T-helper 1 cell (primary cell): ENCODE measurements at regions not wholly inside any gene's neighbourhood (a gene's known extent, or its start where the extent isn't known, plus 50 kb on each side); places are given as distances from the start of the nearest gene placed in this dataset.
"Not testable (repeated sequence)": the region's sequence is repeated elsewhere in the genome, so short reads cannot be mapped to it uniquely, and the experiment has no call there.

Experiments
- DNase-seq, 5 donors: peaks; one replicate each; pipeline ENCODE4 v3.0.0-alpha.2; 2012 to 2020

- DNase-seq, result no peak
These were observed 186.6 kb downstream of the C1D start for GRCh38 chr2:67876176-67876575.

DNA sequence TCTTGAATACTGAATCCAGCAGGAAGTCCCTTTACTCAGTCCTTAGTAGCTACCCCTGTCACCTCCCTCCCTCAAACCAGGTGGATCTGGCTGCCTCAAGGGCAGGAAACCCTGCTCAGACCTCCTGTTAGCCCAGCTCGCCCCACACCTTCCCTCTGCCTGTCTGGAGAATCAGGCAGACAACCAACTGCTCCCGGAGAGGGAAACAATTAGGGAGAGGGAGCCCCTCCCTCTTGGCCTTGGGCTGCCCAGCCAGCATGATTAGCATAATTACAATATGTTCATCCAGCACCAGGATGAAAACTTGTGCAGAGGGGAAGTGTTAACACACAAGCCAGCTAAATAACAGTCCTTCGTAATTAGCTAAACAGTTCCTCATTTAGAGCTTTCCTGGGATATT, 185.5 kb downstream of the C1D start:
- DNase-seq, result no peak

DNA sequence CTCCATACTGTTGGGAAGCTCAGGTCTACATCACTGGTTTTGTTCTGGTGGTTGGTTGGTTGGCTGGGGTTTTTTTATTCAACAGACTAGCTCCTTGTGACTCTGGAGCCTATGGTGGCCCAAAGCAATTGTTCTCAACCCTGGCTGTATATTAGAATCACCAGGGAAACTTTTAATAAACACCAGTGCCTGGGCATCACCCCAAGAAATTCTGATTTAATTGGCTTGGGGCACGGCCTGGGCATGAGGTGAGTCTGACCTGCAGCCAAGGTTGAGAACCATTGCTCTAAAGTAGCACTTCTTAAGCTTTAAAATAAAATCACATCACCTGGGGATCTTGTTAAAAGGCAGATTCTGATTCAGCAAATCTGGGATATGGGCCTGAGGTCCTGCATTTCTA, 184.1 kb downstream of the C1D start:
- no peak for DNase-seq

DNA sequence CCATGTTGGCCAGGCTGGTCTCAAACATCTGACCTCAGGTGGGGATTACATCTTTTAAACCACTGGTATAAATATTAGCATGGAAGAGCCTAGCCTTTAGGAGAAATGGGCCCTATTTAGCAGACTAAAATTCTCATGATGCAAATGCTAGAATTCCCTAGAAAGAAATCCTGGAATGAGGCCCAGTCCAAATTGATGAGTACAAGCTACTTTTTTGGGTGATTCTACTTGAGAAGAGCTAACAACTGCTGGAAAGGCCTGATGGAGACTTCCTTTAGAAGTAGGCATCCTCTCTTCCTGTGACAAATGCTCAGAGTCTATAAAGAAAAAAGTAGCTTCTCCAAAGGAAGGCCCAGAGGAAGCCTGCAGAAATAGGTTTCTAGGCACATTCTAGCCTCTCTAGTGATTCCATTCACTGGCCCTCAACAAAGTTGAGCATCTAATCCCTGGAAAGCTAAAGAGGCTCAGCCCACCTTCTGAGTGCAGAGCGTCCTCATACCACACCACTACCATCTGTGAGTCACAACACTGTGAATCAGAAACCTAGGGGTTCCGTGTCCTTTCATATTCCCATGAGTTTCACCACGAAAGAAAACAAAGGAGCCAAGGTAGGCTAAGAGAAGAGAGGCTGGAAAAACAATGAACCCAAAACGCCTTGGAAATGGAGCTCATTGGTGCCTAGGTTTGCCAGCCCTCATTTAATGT, 183.1 kb downstream of the C1D start:
- DNase-seq, result no peak

- DNase-seq, result no peak
These were observed 182.5 kb downstream of the C1D start for GRCh38 chr2:67880291-67880761.

DNA sequence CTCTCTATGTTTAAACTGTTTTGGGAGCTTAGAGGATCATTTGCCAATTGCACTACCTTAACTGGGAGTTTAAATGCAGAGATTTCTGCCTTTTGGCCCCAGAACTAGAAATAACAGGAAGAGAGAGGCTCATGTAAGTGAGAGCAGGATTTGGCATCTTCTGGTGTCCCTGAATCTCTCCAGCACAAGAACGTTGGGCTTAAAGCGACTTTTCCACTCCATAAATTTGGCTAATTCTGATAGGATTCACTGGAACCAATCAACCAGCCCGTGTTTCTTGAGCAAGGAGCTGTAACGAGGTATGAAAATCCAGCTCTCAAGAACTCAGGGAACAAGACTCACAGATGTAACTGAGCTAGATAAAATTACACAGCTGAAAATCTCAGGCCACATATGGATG, 181.0 kb downstream of the C1D start:
- DNase-seq, result no peak

GRCh38 chr2:67883316-67884087, 179.3 kb downstream of the C1D start:
- no peak for DNase-seq

DNA sequence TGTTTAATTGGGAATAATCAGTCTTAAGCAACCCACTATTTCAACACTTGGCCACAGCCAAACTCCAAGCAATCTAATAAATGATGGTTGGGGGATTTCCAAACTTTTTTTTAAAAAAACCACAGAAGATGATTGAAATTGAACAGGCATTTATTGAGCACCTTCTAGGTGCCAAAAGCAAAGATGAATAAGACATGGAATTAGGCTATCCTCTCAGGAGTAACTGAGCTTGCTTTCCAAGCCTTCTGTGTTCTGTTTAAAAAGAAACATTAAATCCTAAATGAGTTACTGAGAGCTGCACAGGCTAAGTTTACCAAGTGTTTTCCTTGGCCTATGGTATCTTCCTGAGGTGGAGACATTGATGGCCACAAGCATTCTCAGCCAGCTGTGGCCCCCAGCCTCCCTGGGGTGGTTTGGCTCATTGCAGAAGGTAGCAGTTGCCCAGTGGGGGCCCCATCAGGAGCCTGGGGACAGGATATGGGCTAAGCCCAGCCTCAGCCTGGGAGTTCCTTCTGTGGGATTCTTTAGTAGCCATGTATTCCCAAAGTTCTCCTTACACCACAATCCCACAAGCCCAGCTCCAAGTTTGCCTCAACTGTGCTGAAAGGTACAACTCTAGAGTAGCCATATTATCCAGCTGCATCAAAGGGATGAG, 174.3 kb downstream of the C1D start:
- DNase-seq, result no peak

DNA sequence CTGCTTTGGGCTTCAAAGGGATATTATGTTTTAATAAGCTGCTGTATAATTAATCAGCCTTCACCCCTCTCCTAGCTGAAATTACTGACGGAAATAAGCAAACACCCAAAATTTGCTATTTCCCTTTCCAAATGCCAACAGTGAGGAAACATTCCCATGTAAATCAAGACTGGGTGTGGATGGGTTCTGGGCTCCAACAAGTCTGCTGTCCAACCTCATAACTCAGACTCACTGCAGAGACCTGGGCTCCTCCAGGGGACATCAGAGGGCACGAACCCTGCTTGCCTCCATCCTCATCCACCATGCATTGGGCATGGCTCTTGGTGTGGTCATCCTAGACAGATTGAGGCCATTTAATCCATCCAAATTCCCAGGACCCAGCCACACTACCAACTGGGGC, 173.7 kb downstream of the C1D start:
- no peak for DNase-seq

- DNase-seq, result no peak
These were observed 171.2 kb downstream of the C1D start for GRCh38 chr2:67891642-67892041.

DNA sequence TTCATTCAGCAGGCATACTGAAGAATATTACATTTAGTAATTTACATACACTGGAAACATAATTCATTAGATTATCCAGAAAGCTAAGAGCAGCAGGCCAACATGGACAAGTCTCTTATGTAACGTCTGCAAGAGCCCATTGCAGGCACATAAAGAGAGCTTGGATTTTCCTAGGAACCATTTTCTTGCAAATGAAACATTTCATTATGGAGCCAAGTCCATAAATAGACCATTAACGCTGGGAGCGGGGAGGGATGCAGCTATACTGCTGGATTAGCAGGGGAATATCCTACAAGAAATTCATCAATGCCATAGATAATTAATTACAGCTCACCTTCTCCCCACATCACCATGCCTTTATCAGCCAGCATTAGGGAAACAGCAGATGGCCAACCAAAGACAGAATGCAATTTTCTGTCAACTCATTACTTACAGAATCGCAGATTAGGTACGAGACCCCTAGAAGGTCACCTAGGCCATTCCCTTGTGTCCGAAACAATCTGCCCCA, 170.4 kb downstream of the C1D start:
- DNase-seq, result no peak

GRCh38 chr2:67895227-67895941, 167.4 kb downstream of the C1D start:
- DNase-seq, result no peak

DNA sequence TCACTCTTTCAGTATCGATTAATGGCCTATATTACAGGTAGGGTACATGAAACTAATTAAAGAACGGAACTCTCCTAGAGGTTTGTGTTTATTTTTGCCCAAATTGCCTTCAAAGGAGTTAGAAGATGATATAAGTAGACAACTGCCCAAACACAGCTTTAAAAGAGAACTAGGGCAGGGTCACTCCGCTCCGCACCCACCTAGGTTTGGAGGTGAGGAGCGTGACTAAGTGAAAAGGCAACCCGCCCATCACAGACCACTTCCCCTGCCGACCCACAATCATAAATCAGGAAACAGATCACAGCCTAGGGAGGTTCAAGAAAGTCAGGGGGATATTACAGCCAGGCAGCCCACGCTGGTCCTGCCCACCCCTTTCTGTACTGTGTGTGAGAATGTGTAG, 166.7 kb downstream of the C1D start:
- DNase-seq, result no peak

DNA sequence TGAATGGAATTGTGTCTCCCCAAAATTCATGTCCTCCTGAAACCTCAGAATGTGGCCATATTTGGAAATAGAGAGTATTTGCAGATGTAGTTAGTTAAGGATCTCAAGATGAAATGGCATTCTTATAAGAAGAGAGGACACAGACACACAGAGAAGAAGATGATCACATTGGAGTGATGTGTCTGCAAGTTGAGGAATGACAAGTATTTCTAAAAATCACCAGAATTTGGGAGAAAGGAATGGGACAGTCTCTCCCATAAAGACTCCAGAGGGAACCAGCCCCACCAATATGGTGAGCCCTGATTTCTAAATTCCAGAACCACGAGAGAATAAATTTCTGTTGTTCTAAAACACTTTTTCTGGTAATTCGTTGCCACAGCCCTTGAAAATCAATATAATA, 166.3 kb downstream of the C1D start:
- DNase-seq, result no peak

- DNase-seq, result no peak
These were observed 164.2 kb downstream of the C1D start for GRCh38 chr2:67898595-67898994.

DNA sequence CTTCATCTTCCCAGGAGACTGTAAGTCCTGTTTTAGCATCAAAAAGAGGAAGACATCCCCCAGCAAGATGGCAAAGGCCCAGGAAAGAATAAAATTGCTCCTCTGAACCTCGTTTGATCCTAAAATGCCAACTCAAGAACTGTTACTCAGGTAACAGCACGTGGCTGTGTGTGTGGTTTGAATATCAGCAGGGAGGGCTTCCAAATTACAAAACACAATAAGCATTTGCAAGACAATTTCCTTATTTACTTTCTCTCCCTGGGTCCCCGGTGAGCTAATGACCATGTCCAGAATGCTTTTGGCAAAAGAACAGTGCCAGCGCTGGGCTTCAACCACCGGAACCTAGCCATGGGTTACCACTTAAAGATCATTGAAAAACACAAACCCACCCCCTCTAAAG, 163.6 kb downstream of the C1D start:
- no peak for DNase-seq

GRCh38 chr2:67900826-67901225, 162.0 kb downstream of the C1D start:
- DNase-seq, result no peak

DNA sequence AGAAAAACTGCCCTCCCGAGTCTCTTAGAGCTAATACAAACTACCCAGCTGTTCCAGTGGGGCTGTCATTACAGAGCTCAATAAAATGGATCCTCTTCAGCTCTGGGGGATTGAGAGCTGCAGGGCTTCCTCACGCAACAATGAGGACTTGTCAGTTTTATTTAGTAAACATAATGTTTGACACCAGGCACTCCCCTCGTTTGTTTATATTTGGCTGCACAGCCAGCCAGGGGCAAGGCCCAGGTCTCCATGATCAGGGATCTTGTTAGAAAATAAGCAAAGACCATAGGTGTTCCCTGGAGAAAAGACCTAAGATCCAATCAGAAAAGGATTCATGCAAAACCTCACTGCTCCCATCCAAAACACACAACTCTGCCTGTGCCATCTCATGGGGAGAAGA, 158.2 kb downstream of the C1D start:
- no peak for DNase-seq

- DNase-seq, result no peak
These were observed 157.8 kb downstream of the C1D start for GRCh38 chr2:67904966-67905365.

DNA sequence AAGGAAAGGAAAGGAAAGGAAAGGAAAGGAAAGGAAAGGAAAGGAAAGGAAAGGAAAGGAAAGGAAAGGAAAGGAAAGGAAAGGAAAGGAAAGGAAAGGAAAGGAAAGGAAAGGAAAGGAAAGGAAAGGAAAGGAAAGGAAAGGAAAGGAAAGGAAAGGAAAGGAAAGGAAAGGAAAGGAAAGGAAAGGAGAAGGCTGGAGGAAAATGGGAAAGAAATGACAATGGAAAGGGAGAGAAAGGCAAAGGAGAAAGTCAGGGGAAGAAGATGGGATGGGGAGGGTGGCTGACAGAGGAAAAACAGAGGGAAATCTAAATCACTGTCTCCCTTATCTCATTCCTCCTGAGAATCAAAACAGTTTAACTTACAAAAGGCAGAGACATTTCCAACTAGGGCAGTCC, 156.3 kb downstream of the C1D start:
- not testable (repeated sequence) for DNase-seq

DNA sequence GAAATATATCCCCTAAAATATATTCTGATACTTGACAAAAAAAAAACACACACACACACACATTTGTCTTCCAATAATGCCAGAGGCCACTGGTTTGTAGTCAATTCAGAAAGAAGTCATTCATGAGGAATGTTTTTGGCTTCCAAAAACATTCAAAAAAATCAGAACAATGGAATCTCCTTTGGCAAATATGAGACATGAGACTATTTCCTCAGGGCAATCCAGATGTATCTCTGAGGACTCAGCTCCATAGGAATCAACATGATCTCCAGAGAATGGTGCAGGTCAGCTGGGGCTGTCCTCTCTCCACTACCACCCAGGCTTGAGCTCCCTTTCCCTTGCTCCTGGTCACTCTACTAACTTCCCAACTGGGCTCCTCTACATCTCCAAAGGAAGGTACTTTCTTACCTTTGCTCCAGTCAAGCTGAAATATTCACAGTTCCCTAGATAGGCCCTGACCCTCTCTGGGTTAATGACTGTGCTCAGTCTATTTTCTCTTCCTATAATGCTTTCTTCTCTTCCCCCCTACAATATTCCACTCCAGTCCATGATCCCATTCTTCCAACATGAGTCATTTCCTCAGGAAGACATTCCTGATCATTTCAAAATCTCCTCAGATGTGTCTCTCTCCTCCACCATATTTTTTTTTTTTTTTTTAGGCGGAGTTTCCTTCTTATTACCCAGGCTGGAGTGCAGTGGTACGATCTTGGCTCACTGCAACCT, 145.3 kb downstream of the C1D start:
- no peak for DNase-seq

DNA sequence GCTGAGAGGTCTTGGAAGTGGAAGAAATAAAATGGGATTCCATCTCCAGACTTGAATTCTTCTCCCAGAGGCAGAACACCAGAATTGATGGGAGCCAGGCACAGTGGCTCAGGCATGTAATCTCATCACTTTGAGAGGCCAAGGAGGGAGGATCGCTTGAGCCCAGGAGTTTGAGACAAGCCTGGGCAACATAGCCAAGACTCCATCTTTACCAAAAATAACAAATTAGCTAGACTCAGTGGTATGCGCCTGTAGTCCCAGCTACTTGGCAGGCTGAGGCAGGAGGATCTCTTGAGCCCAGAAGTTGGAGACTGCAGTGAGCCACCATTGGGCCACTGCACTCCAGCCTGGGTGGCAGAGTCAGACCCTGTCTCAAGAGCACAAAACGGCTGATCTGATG, 144.3 kb downstream of the C1D start:
- no peak for DNase-seq
